ENCODE measurements at regions not wholly inside any gene's neighbourhood (a gene's known extent, or its start where the extent isn't known, plus 50 kb on each side); places are given as distances from the start of the nearest gene placed in this dataset.

DNA sequence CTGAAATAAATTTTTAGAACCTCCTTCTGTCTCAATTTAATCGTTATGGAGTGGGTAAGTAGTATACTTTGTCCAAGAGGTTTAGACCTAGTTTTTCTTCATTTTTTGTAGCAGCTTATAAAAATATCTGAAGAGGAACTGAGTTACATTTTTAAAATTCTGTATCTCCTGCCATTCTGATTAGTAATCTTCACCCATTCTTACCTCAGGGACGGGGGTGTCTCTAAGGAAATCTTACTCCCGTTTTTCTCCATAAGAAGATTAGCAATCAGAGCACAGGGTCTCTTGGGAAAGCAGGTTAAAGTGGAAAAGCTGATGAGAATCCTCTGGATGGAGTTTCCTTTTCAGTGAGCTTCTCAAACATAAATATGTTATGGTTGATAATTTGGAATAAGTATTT lies 259.3 kb upstream of the FAM83B start:
- Histone ChIP-seq H3K27ac (ENCODE audit: low read depth in 1 of 2, low read length in 1 of 2) (no peak overlapping the region), H3K27me3 (ENCODE audit: control insufficient read depth in 2 of 2, insufficient read depth in 1 of 2, low read length in 1 of 2) (no peaks in the 10 kb centered on the region), H3K36me3 (ENCODE audit: control insufficient read depth in 2 of 2, insufficient read depth in 2 of 2, low read length in 1 of 2) (no peaks in the 10 kb centered on the region), H3K4me3 (ENCODE audit: low read length in 2 of 2) (no peak overlapping the region), H3K4me1 (ENCODE audit: control insufficient read depth in 2 of 2, insufficient read depth in 2 of 2, low read length in 2 of 2) (no peaks in the 10 kb centered on the region), H3K9me3 (ENCODE audit: control insufficient read depth in 2 of 2, insufficient read depth in 1 of 2, low read length in 1 of 2) (no peaks in the 10 kb centered on the region)
- 85% methylated on average over 3 of the region's 3 CpGs for WGBS
- no peak for DNase-seq (ENCODE audit: low read depth in 6 of 9, low spot score in 9 of 9)

DNA sequence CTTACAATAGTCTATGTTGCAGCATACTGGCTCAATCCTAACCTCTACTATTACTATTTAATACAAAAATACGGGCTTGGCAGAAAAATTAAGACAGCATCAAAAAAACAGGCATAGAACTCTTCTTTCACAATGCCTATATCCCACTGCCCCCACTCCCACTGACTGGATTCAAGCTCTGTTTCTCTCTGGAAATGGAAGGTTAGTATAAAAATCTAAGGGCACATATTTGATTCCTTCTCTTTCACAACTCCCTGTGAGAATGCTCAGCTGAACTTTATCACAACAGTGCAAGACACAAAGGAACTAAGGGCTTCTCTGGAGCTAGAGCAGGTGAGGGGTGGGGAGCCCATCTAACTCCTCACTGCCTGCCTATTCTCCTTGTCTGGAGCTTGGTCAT lies 258.4 kb upstream of the FAM83B start:
- WGBS: 94% methylated on average over 1 of the region's 1 CpG
- Histone ChIP-seq H3K27ac (ENCODE audit: low read depth in 1 of 2, low read length in 1 of 2) (no peak overlapping the region), H3K4me1 (ENCODE audit: control insufficient read depth in 2 of 2, insufficient read depth in 2 of 2, low read length in 2 of 2) (no peaks in the 10 kb centered on the region), H3K9me3 (ENCODE audit: control insufficient read depth in 2 of 2, insufficient read depth in 1 of 2, low read length in 1 of 2) (no peaks in the 10 kb centered on the region), H3K27me3 (ENCODE audit: control insufficient read depth in 2 of 2, insufficient read depth in 1 of 2, low read length in 1 of 2) (no peaks in the 10 kb centered on the region), H3K36me3 (ENCODE audit: control insufficient read depth in 2 of 2, insufficient read depth in 2 of 2, low read length in 1 of 2) (no peaks in the 10 kb centered on the region), H3K4me3 (ENCODE audit: low read length in 2 of 2) (no peak overlapping the region)
- DNase-seq (ENCODE audit: low read depth in 6 of 9, low spot score in 9 of 9): no peak

DNA sequence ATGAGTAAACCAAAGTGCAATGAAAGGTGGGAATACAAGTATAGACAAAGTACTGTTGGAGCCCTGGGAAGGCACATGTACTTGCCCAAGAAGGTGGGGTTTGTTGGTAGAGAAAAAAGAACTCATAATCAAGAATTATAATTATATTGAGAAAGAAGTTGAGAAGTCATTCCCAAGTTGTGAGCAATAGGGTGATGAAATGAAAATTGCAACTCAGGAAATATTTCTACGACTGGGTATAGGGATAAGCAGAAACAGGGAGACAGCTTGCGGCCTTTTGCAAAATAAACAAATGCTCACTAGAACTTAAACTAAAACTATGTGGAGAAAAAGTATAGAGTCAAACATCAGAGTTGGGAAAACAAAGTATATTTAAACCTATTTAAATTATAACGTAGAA lies 250.7 kb upstream of the FAM83B start:
- no peaks in the 10 kb centered on the region for H3K4me1 ChIP-seq (ENCODE audit: control insufficient read depth in 2 of 2, insufficient read depth in 2 of 2, low read length in 2 of 2)
- H3K4me3 ChIP-seq (ENCODE audit: low read length in 2 of 2): no peak overlapping the region
- no peak for DNase-seq (ENCODE audit: low read depth in 6 of 9, low spot score in 9 of 9)
- no peak overlapping the region for H3K27ac ChIP-seq (ENCODE audit: low read depth in 1 of 2, low read length in 1 of 2)
- H3K27me3 ChIP-seq (ENCODE audit: control insufficient read depth in 2 of 2, insufficient read depth in 1 of 2, low read length in 1 of 2): no peaks in the 10 kb centered on the region
- 92% methylated on average over 3 of the region's 3 CpGs for WGBS
- H3K9me3 ChIP-seq (ENCODE audit: control insufficient read depth in 2 of 2, insufficient read depth in 1 of 2, low read length in 1 of 2): no peaks in the 10 kb centered on the region
- no peaks in the 10 kb centered on the region for H3K36me3 ChIP-seq (ENCODE audit: control insufficient read depth in 2 of 2, insufficient read depth in 2 of 2, low read length in 1 of 2)

DNA sequence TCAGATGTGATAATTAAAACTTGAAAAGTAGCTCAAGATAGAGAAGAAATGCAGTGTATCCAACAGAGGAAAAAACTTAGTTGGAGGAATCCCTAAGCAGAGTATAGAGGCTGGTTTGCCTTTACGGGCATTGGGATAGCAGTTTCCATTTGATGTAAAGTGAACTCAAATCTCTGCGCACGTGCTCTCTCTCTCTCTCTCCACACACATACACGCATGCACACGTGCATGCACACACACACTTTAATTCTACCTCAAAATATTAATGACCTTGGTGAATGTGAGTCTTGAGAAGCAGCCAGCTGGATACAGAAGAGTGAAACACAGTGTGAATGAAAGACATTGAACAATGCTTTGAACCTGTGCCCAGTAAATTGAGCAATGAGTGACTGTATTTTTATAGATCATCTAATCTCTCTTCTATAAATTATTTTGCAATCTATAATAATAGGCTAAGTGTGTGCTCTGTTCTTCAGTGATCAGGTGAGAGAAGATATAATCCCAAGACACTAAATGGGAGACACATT lies 247.7 kb upstream of the FAM83B start:
- Histone ChIP-seq H3K27me3 (ENCODE audit: control insufficient read depth in 2 of 2, insufficient read depth in 1 of 2, low read length in 1 of 2) (no peaks in the 10 kb centered on the region), H3K27ac (ENCODE audit: low read depth in 1 of 2, low read length in 1 of 2) (no peak overlapping the region), H3K9me3 (ENCODE audit: control insufficient read depth in 2 of 2, insufficient read depth in 1 of 2, low read length in 1 of 2) (no peaks in the 10 kb centered on the region), H3K36me3 (ENCODE audit: control insufficient read depth in 2 of 2, insufficient read depth in 2 of 2, low read length in 1 of 2) (no peaks in the 10 kb centered on the region), H3K4me1 (ENCODE audit: control insufficient read depth in 2 of 2, insufficient read depth in 2 of 2, low read length in 2 of 2) (no peaks in the 10 kb centered on the region), H3K4me3 (ENCODE audit: low read length in 2 of 2) (no peak overlapping the region)
- 87% methylated on average over 5 of the region's 5 CpGs for WGBS
- DNase-seq (ENCODE audit: low read depth in 6 of 9, low spot score in 9 of 9): no peak

DNA sequence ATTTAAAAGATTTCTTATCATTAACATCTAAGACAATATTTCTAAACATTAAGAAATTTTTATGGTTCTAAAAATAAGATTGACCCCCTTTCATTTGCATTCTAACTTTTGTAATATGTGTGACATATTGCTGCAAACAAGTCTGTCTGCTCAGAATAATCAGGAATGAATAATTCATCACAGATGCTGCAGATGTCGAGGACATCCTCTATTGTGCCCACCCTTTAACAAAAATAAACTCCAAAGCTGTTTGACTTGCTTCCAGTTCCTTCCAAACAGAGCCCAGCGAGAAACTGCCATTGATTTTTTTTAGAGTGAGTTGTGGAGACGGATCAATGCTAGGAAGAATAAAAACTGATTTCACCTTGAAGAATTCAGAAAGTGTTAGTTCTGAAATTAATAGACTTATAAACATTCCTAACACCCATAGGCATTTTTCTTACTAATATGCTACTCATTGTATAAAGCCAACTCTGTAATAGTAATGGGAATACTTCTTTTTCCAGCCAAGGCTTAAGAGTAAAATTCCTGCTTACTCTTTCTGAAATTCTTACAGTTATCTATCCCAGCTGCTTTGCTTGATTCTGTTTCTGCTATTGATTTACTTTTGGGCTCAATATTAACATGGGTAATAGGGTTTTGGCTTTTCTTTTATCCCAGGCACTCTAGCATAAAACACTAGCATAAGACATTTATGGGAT lies 244.8 kb upstream of the FAM83B start:
- Histone ChIP-seq H3K36me3 (ENCODE audit: control insufficient read depth in 2 of 2, insufficient read depth in 2 of 2, low read length in 1 of 2) (no peaks in the 10 kb centered on the region), H3K27me3 (ENCODE audit: control insufficient read depth in 2 of 2, insufficient read depth in 1 of 2, low read length in 1 of 2) (no peaks in the 10 kb centered on the region), H3K9me3 (ENCODE audit: control insufficient read depth in 2 of 2, insufficient read depth in 1 of 2, low read length in 1 of 2) (no peaks in the 10 kb centered on the region), H3K4me1 (ENCODE audit: control insufficient read depth in 2 of 2, insufficient read depth in 2 of 2, low read length in 2 of 2) (no peaks in the 10 kb centered on the region), H3K27ac (ENCODE audit: low read depth in 1 of 2, low read length in 1 of 2) (no peak overlapping the region), H3K4me3 (ENCODE audit: low read length in 2 of 2) (no peak overlapping the region)
- DNase-seq (ENCODE audit: low read depth in 6 of 9, low spot score in 9 of 9): no peak
- WGBS: 64% methylated on average over 3 of the region's 3 CpGs

DNA sequence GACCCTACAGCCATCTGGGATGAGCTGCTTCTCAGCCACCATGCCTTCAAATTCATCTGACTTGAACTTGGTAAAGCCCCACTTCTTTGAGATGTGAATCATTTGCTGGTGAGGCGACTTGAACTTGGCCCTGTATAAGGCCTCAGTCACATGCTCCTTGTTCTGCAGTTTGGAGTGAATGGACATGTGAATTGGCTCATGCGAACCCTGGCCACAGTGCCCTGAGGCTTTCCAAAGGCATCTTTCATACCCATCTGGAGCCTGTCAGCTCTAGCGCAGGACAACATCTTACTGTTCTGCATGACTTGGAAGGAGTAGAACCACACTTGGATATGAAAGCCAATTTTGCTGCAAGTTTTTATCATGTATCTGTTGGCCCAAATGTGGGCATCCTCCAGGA lies 244.0 kb upstream of the FAM83B start:
- DNase-seq (ENCODE audit: low read depth in 6 of 9, low spot score in 9 of 9): no peak
- Histone ChIP-seq H3K36me3 (ENCODE audit: control insufficient read depth in 2 of 2, insufficient read depth in 2 of 2, low read length in 1 of 2) (no peaks in the 10 kb centered on the region), H3K4me1 (ENCODE audit: control insufficient read depth in 2 of 2, insufficient read depth in 2 of 2, low read length in 2 of 2) (no peaks in the 10 kb centered on the region), H3K4me3 (ENCODE audit: low read length in 2 of 2) (no peak overlapping the region), H3K27ac (ENCODE audit: low read depth in 1 of 2, low read length in 1 of 2) (no peak overlapping the region), H3K9me3 (ENCODE audit: control insufficient read depth in 2 of 2, insufficient read depth in 1 of 2, low read length in 1 of 2) (no peaks in the 10 kb centered on the region), H3K27me3 (ENCODE audit: control insufficient read depth in 2 of 2, insufficient read depth in 1 of 2, low read length in 1 of 2) (no peaks in the 10 kb centered on the region)
- 94% methylated on average over 3 of the region's 3 CpGs for WGBS

DNA sequence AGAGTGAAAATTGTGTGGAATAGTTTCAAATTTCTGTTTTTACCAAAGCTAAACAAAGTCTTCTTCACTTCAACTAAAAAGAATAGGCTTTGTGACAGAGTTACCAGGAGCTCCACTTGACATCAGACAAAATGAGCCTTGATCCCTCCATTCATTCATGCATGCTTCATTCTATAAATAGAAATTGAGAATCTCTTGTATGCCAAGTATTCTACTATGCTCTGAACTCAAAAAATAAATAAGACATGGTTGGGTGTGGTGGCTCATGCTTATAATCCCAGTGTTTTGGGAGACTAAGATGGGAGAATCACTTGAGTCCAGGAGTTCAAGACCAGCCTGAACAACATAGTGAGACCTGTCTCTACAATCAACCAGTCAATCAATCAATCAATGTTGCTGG lies 236.6 kb upstream of the FAM83B start:
- no peaks in the 10 kb centered on the region for H3K27me3 ChIP-seq (ENCODE audit: control insufficient read depth in 2 of 2, insufficient read depth in 1 of 2, low read length in 1 of 2)
- H3K4me3 ChIP-seq (ENCODE audit: low read length in 2 of 2): no peak overlapping the region
- no peak overlapping the region for H3K27ac ChIP-seq (ENCODE audit: low read depth in 1 of 2, low read length in 1 of 2)
- H3K4me1 ChIP-seq (ENCODE audit: control insufficient read depth in 2 of 2, insufficient read depth in 2 of 2, low read length in 2 of 2): no peaks in the 10 kb centered on the region
- no peak for DNase-seq (ENCODE audit: low read depth in 6 of 9, low spot score in 9 of 9)
- H3K9me3 ChIP-seq (ENCODE audit: control insufficient read depth in 2 of 2, insufficient read depth in 1 of 2, low read length in 1 of 2): no peaks in the 10 kb centered on the region
- no peaks in the 10 kb centered on the region for H3K36me3 ChIP-seq (ENCODE audit: control insufficient read depth in 2 of 2, insufficient read depth in 2 of 2, low read length in 1 of 2)

DNA sequence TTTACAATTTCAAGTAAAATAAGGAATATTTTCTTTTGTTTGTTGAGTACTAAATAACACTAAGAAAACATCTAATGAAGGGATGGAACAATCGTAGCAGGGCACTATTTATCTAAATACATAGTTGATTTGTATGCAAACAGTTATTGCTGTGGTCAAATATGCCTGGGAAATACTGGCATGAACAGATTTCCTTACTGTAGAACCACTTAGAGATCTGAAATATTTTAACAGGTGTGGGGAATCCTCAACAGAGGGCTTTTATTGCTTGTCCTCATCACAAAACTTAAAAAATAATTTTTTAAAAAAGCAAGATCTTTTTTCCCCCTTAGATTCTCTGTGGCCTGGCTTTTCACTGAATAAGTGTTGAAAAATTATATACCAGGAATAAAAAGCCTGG lies 233.0 kb upstream of the FAM83B start:
- Histone ChIP-seq H3K9me3 (ENCODE audit: control insufficient read depth in 2 of 2, insufficient read depth in 1 of 2, low read length in 1 of 2) (no peaks in the 10 kb centered on the region), H3K27me3 (ENCODE audit: control insufficient read depth in 2 of 2, insufficient read depth in 1 of 2, low read length in 1 of 2) (no peaks in the 10 kb centered on the region), H3K4me1 (ENCODE audit: control insufficient read depth in 2 of 2, insufficient read depth in 2 of 2, low read length in 2 of 2) (no peaks in the 10 kb centered on the region), H3K27ac (ENCODE audit: low read depth in 1 of 2, low read length in 1 of 2) (no peak overlapping the region), H3K4me3 (ENCODE audit: low read length in 2 of 2) (no peak overlapping the region), H3K36me3 (ENCODE audit: control insufficient read depth in 2 of 2, insufficient read depth in 2 of 2, low read length in 1 of 2) (no peaks in the 10 kb centered on the region)
- no peak for DNase-seq (ENCODE audit: low read depth in 6 of 9, low spot score in 9 of 9)
- WGBS: 87% methylated on average over 1 of the region's 1 CpG

DNA sequence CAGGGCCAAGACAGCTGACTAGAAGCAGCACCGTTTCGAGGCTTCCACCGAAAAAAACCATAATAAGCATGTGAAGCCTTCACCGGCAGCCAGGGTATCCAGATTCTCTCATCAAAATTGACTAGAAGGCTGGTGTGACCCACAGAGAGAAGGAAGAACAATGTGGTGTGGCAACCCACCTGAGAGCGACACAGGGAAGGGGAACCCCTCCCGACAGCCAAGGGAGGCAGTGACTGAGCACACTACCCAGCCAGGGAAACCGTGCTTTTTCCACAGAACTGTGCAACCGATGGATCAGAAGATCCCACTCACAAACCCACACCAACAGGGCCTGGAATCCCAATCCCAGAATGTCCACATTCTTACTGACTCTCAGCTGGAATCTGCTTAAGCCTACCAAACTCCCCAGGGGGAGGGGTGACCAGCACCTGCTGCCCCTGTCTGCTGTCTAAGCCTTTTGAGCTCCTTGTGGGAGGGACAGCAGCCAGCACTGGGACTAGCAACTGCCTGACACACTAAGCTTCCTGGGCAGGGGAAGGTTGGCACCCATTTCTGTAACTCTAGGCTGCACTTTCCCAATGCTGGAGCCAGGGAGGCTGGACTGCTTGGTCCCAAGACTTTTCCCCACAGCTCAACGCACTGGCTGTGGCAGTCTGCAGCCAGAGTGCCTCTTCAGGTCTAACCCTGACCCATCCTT lies 231.9 kb upstream of the FAM83B start:
- Histone ChIP-seq H3K4me3 (ENCODE audit: low read length in 2 of 2) (no peak overlapping the region), H3K36me3 (ENCODE audit: control insufficient read depth in 2 of 2, insufficient read depth in 2 of 2, low read length in 1 of 2) (no peaks in the 10 kb centered on the region), H3K4me1 (ENCODE audit: control insufficient read depth in 2 of 2, insufficient read depth in 2 of 2, low read length in 2 of 2) (no peaks in the 10 kb centered on the region), H3K27me3 (ENCODE audit: control insufficient read depth in 2 of 2, insufficient read depth in 1 of 2, low read length in 1 of 2) (no peaks in the 10 kb centered on the region), H3K27ac (ENCODE audit: low read depth in 1 of 2, low read length in 1 of 2) (no peak overlapping the region), H3K9me3 (ENCODE audit: control insufficient read depth in 2 of 2, insufficient read depth in 1 of 2, low read length in 1 of 2) (no peaks in the 10 kb centered on the region)
- no peak for DNase-seq (ENCODE audit: low read depth in 6 of 9, low spot score in 9 of 9)
- 82% methylated on average over 9 of the region's 9 CpGs for WGBS

Measured in thymus (tissue), 11 donors.